Panc1 (cell line): ENCODE measurements at regions not wholly inside any gene's neighbourhood (a gene's known extent, or its start where the extent isn't known, plus 50 kb on each side); places are given as distances from the start of the nearest gene placed in this dataset.

ENCODE experiments used
- CTCF ChIP-seq: fragments of 450-650 bp; IDR thresholded peaks from 2 replicates; pipeline ENCODE4 v1.5.1; 2017; ENCODE audit warnings: mild to moderate bottlenecking
- POLR2AphosphoS5 ChIP-seq: IDR thresholded peaks from 2 replicates; pipeline ENCODE4 v1.6.1; 2012; ENCODE audit warnings: mild to moderate bottlenecking, low read depth, low read length, moderate library complexity
- SIN3A ChIP-seq: IDR thresholded peaks from 2 replicates; pipeline ENCODE4 v1.6.1; 2012; ENCODE audit warnings: low read depth, mild to moderate bottlenecking, low read length, moderate library complexity, borderline replicate concordance; ENCODE audit not compliant: insufficient read depth

GRCh38 chr5:74136276-74136825 lies 504.2 kb downstream of the ENC1 start:
- TF ChIP-seq POLR2AphosphoS5, result no peak
- no peak for TF ChIP-seq CTCF
- no peak for TF ChIP-seq SIN3A
